ENCODE measurements at regions not wholly inside any gene's neighbourhood (a gene's known extent, or its start where the extent isn't known, plus 50 kb on each side); places are given as distances from the start of the nearest gene placed in this dataset.
"Not testable (repeated sequence)": the region's sequence is repeated elsewhere in the genome, so short reads cannot be mapped to it uniquely, and the experiment has no call there.

- in situ Hi-C loops (cut with HindIII; ENCODE audit: low sequenced_read_pairs), result no loop called here
Observed at GRCh38 chr6:44731485-44732095, 344.1 kb downstream of the CDC5L start.

- in situ Hi-C loops (cut with HindIII; ENCODE audit: low sequenced_read_pairs), result no loop called here
Observed at GRCh38 chr6:44732243-44732642, 344.7 kb downstream of the CDC5L start.

- in situ Hi-C loops (cut with HindIII; ENCODE audit: low sequenced_read_pairs), result no loop called here
Observed at GRCh38 chr6:44733126-44733525, 345.6 kb downstream of the CDC5L start.

- in situ Hi-C loops (cut with HindIII; ENCODE audit: low sequenced_read_pairs), result no loop called here
Observed at GRCh38 chr6:44733868-44734267, 346.4 kb downstream of the CDC5L start.

GRCh38 chr6:44734886-44735629, 347.6 kb downstream of the CDC5L start:
- in situ Hi-C loops (cut with HindIII; ENCODE audit: low sequenced_read_pairs), result no loop called here

GRCh38 chr6:44735630-44735963, 348.1 kb downstream of the CDC5L start:
- in situ Hi-C loops (cut with HindIII; ENCODE audit: low sequenced_read_pairs), result no loop called here

- in situ Hi-C loops (cut with HindIII; ENCODE audit: low sequenced_read_pairs), result no loop called here
Observed at GRCh38 chr6:44737341-44737740, 349.8 kb downstream of the CDC5L start.

GRCh38 chr6:44737829-44738528, 350.5 kb downstream of the CDC5L start:
- in situ Hi-C loops (cut with HindIII; ENCODE audit: low sequenced_read_pairs), result no loop called here

- in situ Hi-C loops (cut with HindIII; ENCODE audit: low sequenced_read_pairs), result no loop called here
Observed at GRCh38 chr6:44738601-44739146, 351.2 kb downstream of the CDC5L start.

- in situ Hi-C loops (cut with HindIII; ENCODE audit: low sequenced_read_pairs), result no loop called here
Observed at GRCh38 chr6:44739181-44739580, 351.7 kb downstream of the CDC5L start.

GRCh38 chr6:44740566-44741120, 353.1 kb downstream of the CDC5L start:
- in situ Hi-C loops (cut with HindIII; ENCODE audit: low sequenced_read_pairs), result no loop called here

GRCh38 chr6:44742201-44742600, 354.7 kb downstream of the CDC5L start:
- in situ Hi-C loops (cut with HindIII; ENCODE audit: low sequenced_read_pairs), result no loop called here

- in situ Hi-C loops (cut with HindIII; ENCODE audit: low sequenced_read_pairs), result no loop called here
Observed at GRCh38 chr6:44742828-44743372, 355.4 kb downstream of the CDC5L start.

GRCh38 chr6:44760116-44760515, 372.6 kb downstream of the CDC5L start:
- in situ Hi-C loops (cut with HindIII; ENCODE audit: low sequenced_read_pairs), result not testable (repeated sequence)

GRCh38 chr6:44761046-44761445, 373.5 kb downstream of the CDC5L start:
- in situ Hi-C loops (cut with HindIII; ENCODE audit: low sequenced_read_pairs), result no loop called here

GRCh38 chr6:44762496-44762895, 375.0 kb downstream of the CDC5L start:
- in situ Hi-C loops (cut with HindIII; ENCODE audit: low sequenced_read_pairs), result no loop called here

- in situ Hi-C loops (cut with HindIII; ENCODE audit: low sequenced_read_pairs), result no loop called here
Observed at GRCh38 chr6:44771647-44772415, 384.3 kb downstream of the CDC5L start.

- in situ Hi-C loops (cut with HindIII; ENCODE audit: low sequenced_read_pairs), result no loop called here
Observed at GRCh38 chr6:44772838-44773237, 385.3 kb downstream of the CDC5L start.

GRCh38 chr6:44775121-44775520, 387.6 kb downstream of the CDC5L start:
- in situ Hi-C loops (cut with HindIII; ENCODE audit: low sequenced_read_pairs), result no loop called here

- in situ Hi-C loops (cut with HindIII; ENCODE audit: low sequenced_read_pairs), result no loop called here
Observed at GRCh38 chr6:44776344-44776743, 388.8 kb downstream of the CDC5L start.

GRCh38 chr6:44778513-44778912, 391.0 kb downstream of the CDC5L start:
- in situ Hi-C loops (cut with HindIII; ENCODE audit: low sequenced_read_pairs), result no loop called here

All from DLD1 (cell line).